HEK293 (cell line): ENCODE measurements at regions not wholly inside any gene's neighbourhood (a gene's known extent, or its start where the extent isn't known, plus 50 kb on each side); places are given as distances from the start of the nearest gene placed in this dataset.

Experiments
- FEZF1 ChIP-seq: fragments of 450-650 bp; formaldehyde crosslinking; IDR thresholded peaks from 2 replicates; pipeline ENCODE4 v1.5.1; 2016; ENCODE audit warnings: missing biosample characterization, missing genetic modification characterization
- HOXA7 ChIP-seq: sonication (generic); formaldehyde crosslinking; IDR thresholded peaks from 2 replicates; pipeline ENCODE4 v1.8.1; 2022; ENCODE audit warnings: missing genetic modification reagents, borderline replicate concordance
- KLF8 ChIP-seq: fragments of 450-650 bp; formaldehyde crosslinking; IDR thresholded peaks from 2 replicates; pipeline ENCODE4 v1.5.1; 2016; ENCODE audit warnings: missing biosample characterization, missing genetic modification characterization
- KLF9 ChIP-seq: fragments of 450-650 bp; formaldehyde crosslinking; IDR thresholded peaks from 2 replicates; pipeline ENCODE4 v1.5.1; 2016; ENCODE audit warnings: missing biosample characterization, missing genetic modification characterization, low read depth
- SCRT2 ChIP-seq: fragments of 450-650 bp; formaldehyde crosslinking; IDR thresholded peaks from 2 replicates; pipeline ENCODE4 v1.5.1; 2016; ENCODE audit warnings: missing biosample characterization, missing genetic modification characterization
- TSHZ1 ChIP-seq: fragments of 450-650 bp; formaldehyde crosslinking; IDR thresholded peaks from 2 replicates; pipeline ENCODE4 v1.5.1; 2016; ENCODE audit warnings: missing biosample characterization, missing genetic modification characterization, borderline replicate concordance
- YY2 ChIP-seq: fragments of 450-650 bp; formaldehyde crosslinking; IDR thresholded peaks from 2 replicates; pipeline ENCODE4 v1.5.1; 2016; ENCODE audit warnings: missing biosample characterization, missing genetic modification characterization
- ZFP37 ChIP-seq: fragments of 450-650 bp; formaldehyde crosslinking; IDR thresholded peaks from 2 replicates; pipeline ENCODE4 v1.5.1; 2016; ENCODE audit warnings: missing biosample characterization, missing genetic modification characterization
- ZNF112 ChIP-seq: fragments of 450-650 bp; formaldehyde crosslinking; IDR thresholded peaks from 2 replicates; pipeline ENCODE4 v1.5.0; 2017; ENCODE audit warnings: missing biosample characterization, missing genetic modification characterization
- ZNF132 ChIP-seq: fragments of 450-650 bp; formaldehyde crosslinking; IDR thresholded peaks from 2 replicates; pipeline ENCODE4 v1.5.1; 2017; ENCODE audit warnings: missing biosample characterization, missing genetic modification characterization, borderline replicate concordance
- ZNF157 ChIP-seq: fragments of 450-650 bp; formaldehyde crosslinking; IDR thresholded peaks from 2 replicates; pipeline ENCODE4 v1.5.1; 2016; ENCODE audit warnings: missing biosample characterization, missing genetic modification characterization
- ZNF175 ChIP-seq: fragments of 450-650 bp; formaldehyde crosslinking; IDR thresholded peaks from 2 replicates; pipeline ENCODE4 v1.5.1; 2016; ENCODE audit warnings: missing biosample characterization, missing genetic modification characterization
- ZNF18 ChIP-seq: fragments of 450-650 bp; formaldehyde crosslinking; IDR thresholded peaks from 2 replicates; pipeline ENCODE4 v1.5.1; 2016; ENCODE audit warnings: missing biosample characterization, missing genetic modification characterization
- ZNF311 ChIP-seq: fragments of 450-650 bp; formaldehyde crosslinking; IDR thresholded peaks from 2 replicates; pipeline ENCODE4 v1.5.1; 2017; ENCODE audit warnings: missing biosample characterization, missing genetic modification characterization, borderline replicate concordance
- ZNF324 ChIP-seq: fragments of 450-650 bp; formaldehyde crosslinking; IDR thresholded peaks from 2 replicates; pipeline ENCODE4 v1.5.1; 2016; ENCODE audit warnings: missing biosample characterization, missing genetic modification characterization
- ZNF354C ChIP-seq: fragments of 450-650 bp; formaldehyde crosslinking; IDR thresholded peaks from 2 replicates; pipeline ENCODE4 v1.5.1; 2016; ENCODE audit warnings: missing biosample characterization, missing genetic modification characterization, low read depth, borderline replicate concordance
- ZNF416 ChIP-seq: fragments of 450-650 bp; formaldehyde crosslinking; IDR thresholded peaks from 2 replicates; pipeline ENCODE4 v1.5.1; 2016; ENCODE audit warnings: missing biosample characterization, missing genetic modification characterization
- ZNF426 ChIP-seq: fragments of 450-650 bp; formaldehyde crosslinking; IDR thresholded peaks from 2 replicates; pipeline ENCODE4 v1.5.1; 2017; ENCODE audit warnings: missing biosample characterization, missing genetic modification characterization, mild to moderate bottlenecking, inconsistent platforms, moderate library complexity
- ZNF488 ChIP-seq: fragments of 450-650 bp; formaldehyde crosslinking; IDR thresholded peaks from 2 replicates; pipeline ENCODE4 v1.5.1; 2016; ENCODE audit warnings: missing biosample characterization, missing genetic modification characterization
- ZNF624 ChIP-seq: fragments of 450-650 bp; formaldehyde crosslinking; IDR thresholded peaks from 2 replicates; pipeline ENCODE4 v1.5.1; 2017; ENCODE audit warnings: missing biosample characterization, missing genetic modification characterization
- ZNF707 ChIP-seq: fragments of 450-650 bp; formaldehyde crosslinking; IDR thresholded peaks from 2 replicates; pipeline ENCODE4 v1.5.1; 2016; ENCODE audit warnings: missing biosample characterization, missing genetic modification characterization
- ZNF768 ChIP-seq: fragments of 450-650 bp; formaldehyde crosslinking; IDR thresholded peaks from 2 replicates; pipeline ENCODE4 v1.5.1; 2018; ENCODE audit warnings: missing biosample characterization, mild to moderate bottlenecking, missing genetic modification characterization
- TF ChIP-seq, protein P1 (sequence below): fragments of 450-650 bp; formaldehyde crosslinking; IDR thresholded peaks from 2 replicates; pipeline ENCODE4 v1.5.1; 2016; ENCODE audit warnings: missing biosample characterization, missing genetic modification characterization
- TF ChIP-seq, protein P2 (sequence below): fragments of 450-650 bp; formaldehyde crosslinking; IDR thresholded peaks from 2 replicates; pipeline ENCODE4 v1.5.1; 2017; ENCODE audit warnings: missing biosample characterization, missing genetic modification characterization

- TF ChIP-seq ZNF768: no peak
- no peak for TF ChIP-seq ZNF488
- no peak for TF ChIP-seq ZNF132 (tag by site-specific recombination)
- TF ChIP-seq FEZF1 (tag by site-specific recombination): no peak
- no peak; the same call in 1 of the 2 replicates for TF ChIP-seq KLF9 (tag by site-specific recombination)
- TF ChIP-seq ZNF354C (tag by site-specific recombination): no peak
- no peak for TF ChIP-seq ZNF426 (tag by site-specific recombination)
- TF ChIP-seq SCRT2 (tag by site-specific recombination): no peak
- TF ChIP-seq TSHZ1 (tag by site-specific recombination): no peak
- TF ChIP-seq ZFP37 (tag by site-specific recombination): 0 out of 2 replicates have a peak, but pooled peaks have one; percentile 9
- TF ChIP-seq ZNF624 (tag by site-specific recombination): no peak
- no peak for TF ChIP-seq ZNF324 (tag by site-specific recombination)
- TF ChIP-seq, protein P1, sequence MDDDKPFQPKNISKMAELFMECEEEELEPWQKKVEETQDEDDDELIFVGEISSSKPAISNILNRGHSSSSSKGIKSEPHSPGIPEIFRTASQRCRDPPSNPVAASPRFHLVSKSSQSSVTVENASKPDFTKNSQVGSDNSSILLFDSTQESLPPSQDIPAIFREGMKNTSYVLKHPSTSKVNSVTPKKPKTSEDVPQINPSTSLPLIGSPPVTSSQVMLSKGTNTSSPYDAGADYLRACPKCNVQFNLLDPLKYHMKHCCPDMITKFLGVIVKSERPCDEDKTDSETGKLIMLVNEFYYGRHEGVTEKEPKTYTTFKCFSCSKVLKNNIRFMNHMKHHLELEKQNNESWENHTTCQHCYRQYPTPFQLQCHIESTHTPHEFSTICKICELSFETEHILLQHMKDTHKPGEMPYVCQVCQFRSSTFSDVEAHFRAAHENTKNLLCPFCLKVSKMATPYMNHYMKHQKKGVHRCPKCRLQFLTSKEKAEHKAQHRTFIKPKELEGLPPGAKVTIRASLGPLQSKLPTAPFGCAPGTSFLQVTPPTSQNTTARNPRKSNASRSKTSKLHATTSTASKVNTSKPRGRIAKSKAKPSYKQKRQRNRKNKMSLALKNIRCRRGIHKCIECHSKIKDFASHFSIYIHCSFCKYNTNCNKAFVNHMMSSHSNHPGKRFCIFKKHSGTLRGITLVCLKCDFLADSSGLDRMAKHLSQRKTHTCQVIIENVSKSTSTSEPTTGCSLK (tag by site-specific recombination): no peak
- no peak for TF ChIP-seq ZNF112
- no peak for TF ChIP-seq ZNF311
- no peak for TF ChIP-seq YY2 (tag by site-specific recombination)
- TF ChIP-seq ZNF157 (tag by site-specific recombination): no peak
- no peak for TF ChIP-seq KLF8 (tag by site-specific recombination)
- TF ChIP-seq HOXA7: no peak
- no peak for TF ChIP-seq ZNF175 (tag by site-specific recombination)
- TF ChIP-seq ZNF18 (tag by site-specific recombination): no peak
- no peak for TF ChIP-seq ZNF416 (tag by site-specific recombination)
- TF ChIP-seq ZNF707: no peak
- TF ChIP-seq, protein P2, sequence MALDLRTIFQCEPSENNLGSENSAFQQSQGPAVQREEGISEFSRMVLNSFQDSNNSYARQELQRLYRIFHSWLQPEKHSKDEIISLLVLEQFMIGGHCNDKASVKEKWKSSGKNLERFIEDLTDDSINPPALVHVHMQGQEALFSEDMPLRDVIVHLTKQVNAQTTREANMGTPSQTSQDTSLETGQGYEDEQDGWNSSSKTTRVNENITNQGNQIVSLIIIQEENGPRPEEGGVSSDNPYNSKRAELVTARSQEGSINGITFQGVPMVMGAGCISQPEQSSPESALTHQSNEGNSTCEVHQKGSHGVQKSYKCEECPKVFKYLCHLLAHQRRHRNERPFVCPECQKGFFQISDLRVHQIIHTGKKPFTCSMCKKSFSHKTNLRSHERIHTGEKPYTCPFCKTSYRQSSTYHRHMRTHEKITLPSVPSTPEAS: no peak
These were observed 77.4 kb upstream of the WNT7B start (continued) for GRCh38 chr22:46054091-46055073.
